ENCODE measurements at regions not wholly inside any gene's neighbourhood (a gene's known extent, or its start where the extent isn't known, plus 50 kb on each side); places are given as distances from the start of the nearest gene placed in this dataset.

GRCh38 chr3:56997675-56998074 lies 62.8 kb upstream of the SPATA12 start:
- H3K36me3 ChIP-seq (replicated peaks) = no peaks in the 10 kb centered on the region
- no peaks in the 10 kb centered on the region for H3K27me3 ChIP-seq (replicated peaks)
- no peak for TF ChIP-seq CTCF (IDR thresholded peaks at IDR 0.05; ENCODE audit: low read depth, low read length, missing control alignments)
- no peak for DNase-seq
- no peak overlapping the region for H3K27ac ChIP-seq
- in situ Hi-C loops (cut with HindIII; ENCODE audit: low pct_ligation_motif_present, low sequenced_read_pairs) = loop anchor here (25.0 kb wide), 1 partner anchor 285 kb away; no protein-coding TSS in a partner anchor
- H3K4me3 ChIP-seq (ENCODE audit: low read depth, low read length) = no peak overlapping the region

- in situ Hi-C loops (cut with HindIII; ENCODE audit: low pct_ligation_motif_present, low sequenced_read_pairs) = loop anchor here (25.0 kb wide), 1 partner anchor 285 kb away; no protein-coding TSS in a partner anchor
- no peak for DNase-seq
- Histone ChIP-seq H3K36me3 (replicated peaks) (no peaks in the 10 kb centered on the region), H3K27me3 (replicated peaks) (no peaks in the 10 kb centered on the region), H3K27ac (no peak overlapping the region), H3K4me3 (ENCODE audit: low read depth, low read length) (no peak overlapping the region)
- TF ChIP-seq CTCF (IDR thresholded peaks at IDR 0.05; ENCODE audit: low read depth, low read length, missing control alignments) = no peak
These were observed 63.4 kb upstream of the SPATA12 start for GRCh38 chr3:56997041-56997440.

GRCh38 chr3:56994391-56994790 lies 66.1 kb upstream of the SPATA12 start:
- H3K27me3 ChIP-seq (replicated peaks) = no peaks in the 10 kb centered on the region
- no peaks in the 10 kb centered on the region for H3K36me3 ChIP-seq (replicated peaks)
- TF ChIP-seq CTCF (IDR thresholded peaks at IDR 0.05; ENCODE audit: low read depth, low read length, missing control alignments) = no peak
- H3K4me3 ChIP-seq (ENCODE audit: low read depth, low read length) = no peak overlapping the region
- in situ Hi-C loops (cut with HindIII; ENCODE audit: low pct_ligation_motif_present, low sequenced_read_pairs) = loop anchor here (25.0 kb wide), 1 partner anchor 282 kb away; no protein-coding TSS in a partner anchor
- no peak for DNase-seq
- H3K27ac ChIP-seq = no peak overlapping the region

- in situ Hi-C loops (cut with HindIII; ENCODE audit: low pct_ligation_motif_present, low sequenced_read_pairs) = loop anchor here (25.0 kb wide), 1 partner anchor 278 kb away; no protein-coding TSS in a partner anchor
- no peaks in the 10 kb centered on the region for H3K36me3 ChIP-seq (replicated peaks)
- no peak for TF ChIP-seq CTCF (IDR thresholded peaks at IDR 0.05; ENCODE audit: low read depth, low read length, missing control alignments)
- no peaks in the 10 kb centered on the region for H3K27me3 ChIP-seq (replicated peaks)
- DNase-seq = no peak
- no peak overlapping the region for H3K4me3 ChIP-seq (ENCODE audit: low read depth, low read length)
- H3K27ac ChIP-seq = no peak overlapping the region
These were observed 69.8 kb upstream of the SPATA12 start for GRCh38 chr3:56990641-56991015.

- Histone ChIP-seq H3K4me3 (ENCODE audit: low read depth, low read length) (no peak overlapping the region), H3K36me3 (replicated peaks) (no peaks in the 10 kb centered on the region), H3K27ac (no peak overlapping the region), H3K27me3 (replicated peaks) (no peaks in the 10 kb centered on the region)
- in situ Hi-C loops (cut with HindIII; ENCODE audit: low pct_ligation_motif_present, low sequenced_read_pairs) = loop anchor here (25.0 kb wide), 1 partner anchor 278 kb away; no protein-coding TSS in a partner anchor
- DNase-seq = no peak
- TF ChIP-seq CTCF (IDR thresholded peaks at IDR 0.05; ENCODE audit: low read depth, low read length, missing control alignments) = no peak
These were observed 70.4 kb upstream of the SPATA12 start for GRCh38 chr3:56989977-56990640.
